A673 (cell line): ENCODE measurements at regions not wholly inside any gene's neighbourhood (a gene's known extent, or its start where the extent isn't known, plus 50 kb on each side); places are given as distances from the start of the nearest gene placed in this dataset.

Experiments used
- BruUV-seq: library from RNA; stranded (reverse); fragments of 400-500 nt; replicated peaks from 2 replicates; lab custom pipeline; 2021; lab: Mats Ljungman, UMichigan
- CTCF ChIA-PET: fragments of 300-600 bp; sonication (Branson Sonifier 250); formaldehyde crosslinking; loops from one replicate; lab custom pipeline; 2022; ENCODE audit warnings: antibody characterized with exemption; lab: Charles Lee
- POLR2A ChIA-PET: fragments of 300-600 bp; sonication (Branson Sonifier 250); formaldehyde crosslinking; loops from one replicate; lab custom pipeline; 2022; ENCODE audit warnings: antibody characterized with exemption; ENCODE audit not compliant: low non-redundant PET; lab: Charles Lee
- DNase-seq: peaks from one replicate; pipeline ENCODE4 v3.0.0-alpha.2; 2015; ENCODE audit warnings: low spot score
- H3K27ac ChIP-seq: fragments of 200-600 bp; sonication (generic); 2 replicates; pipeline ENCODE4 v1.5.1; 2016; ENCODE audit warnings: mixed run types, low read depth, mild to moderate bottlenecking, mixed read lengths, antibody characterized with exemption, low read length; ENCODE audit not compliant: poor library complexity, severe bottlenecking
- H3K27me3 ChIP-seq: fragments of 200-600 bp; sonication (generic); replicated peaks from 2 replicates; pipeline ENCODE4 v1.6.1; 2017; ENCODE audit warnings: mixed run types, low read depth, mild to moderate bottlenecking, mixed read lengths, antibody characterized with exemption, low read length; ENCODE audit not compliant: insufficient read depth, poor library complexity
- H3K36me3 ChIP-seq: fragments of 200-600 bp; sonication (generic); 2 replicates; pipeline ENCODE4 v1.6.1; 2016; ENCODE audit warnings: mixed run types, mild to moderate bottlenecking, mixed read lengths, antibody characterized with exemption, low read length; ENCODE audit not compliant: insufficient read depth, poor library complexity, severe bottlenecking
- H3K4me1 ChIP-seq: fragments of 200-600 bp; sonication (generic); 2 replicates; pipeline ENCODE4 v1.6.1; 2017; ENCODE audit warnings: mixed run types, mild to moderate bottlenecking, mixed read lengths, antibody characterized with exemption, low read length; ENCODE audit not compliant: insufficient read depth, poor library complexity, severe bottlenecking
- H3K4me3 ChIP-seq: fragments of 200-600 bp; sonication (generic); 2 replicates; pipeline ENCODE4 v1.5.1; 2016; ENCODE audit warnings: low read depth, mixed run types, mild to moderate bottlenecking, mixed read lengths, low read length; ENCODE audit not compliant: poor library complexity, severe bottlenecking
- H3K9me3 ChIP-seq: fragments of 200-600 bp; sonication (generic); 2 replicates; pipeline ENCODE4 v1.6.1; 2016; ENCODE audit warnings: mixed run types, low read depth, mild to moderate bottlenecking, mixed read lengths, antibody characterized with exemption, low read length; ENCODE audit not compliant: poor library complexity, severe bottlenecking
- CTCF ChIP-seq: fragments of 300-800, 200-600 bp; sonication (generic); conservative IDR thresholded peaks from 2 replicates; pipeline ENCODE4 v1.5.1; 2017; ENCODE audit warnings: low read depth, mild to moderate bottlenecking, antibody characterized with exemption, low read length, moderate library complexity, mixed read lengths
- EZH2 ChIP-seq: fragments of 200-600 bp; sonication (generic); IDR thresholded peaks from 2 replicates; pipeline ENCODE4 v1.6.1; 2017; ENCODE audit warnings: borderline replicate concordance, low read depth, mild to moderate bottlenecking, mixed read lengths, antibody characterized with exemption, low read length; ENCODE audit not compliant: poor library complexity, severe bottlenecking
- intact Hi-C: fragments of 100-400 bp; cut with micrococcal nuclease; formaldehyde crosslinking; loops from one replicate; pipeline ENCODE4 v1.10.0; 2022; ENCODE audit not compliant: unreplicated experiment

GRCh38 chr7:49695971-49696370 lies 77.5 kb upstream of the VWC2 start:
- H3K9me3 ChIP-seq, result peaks cover 19% of the 10 kb centered on the region
- DNase-seq, result no peak
- no peaks in the 10 kb centered on the region for H3K36me3 ChIP-seq
- CTCF ChIA-PET, result no interaction called here
- TF ChIP-seq CTCF, result no peak
- no peak for TF ChIP-seq EZH2
- H3K4me3 ChIP-seq, result no peak overlapping the region
- POLR2A ChIA-PET, result no interaction called here
- H3K27me3 ChIP-seq, result no peaks in the 10 kb centered on the region
- H3K4me1 ChIP-seq, result no peaks in the 10 kb centered on the region
- H3K27ac ChIP-seq, result no peak overlapping the region
- intact Hi-C loops, result no loop called here
- BruUV-seq, result no TSS peak

GRCh38 chr7:49700841-49701240 lies 72.6 kb upstream of the VWC2 start:
- H3K36me3 ChIP-seq, result no peaks in the 10 kb centered on the region
- TF ChIP-seq EZH2, result no peak
- H3K4me1 ChIP-seq, result no peaks in the 10 kb centered on the region
- intact Hi-C loops, result no loop called here
- no peak overlapping the region for H3K4me3 ChIP-seq
- DNase-seq, result no peak
- no TSS peak for BruUV-seq
- ChIA-PET CTCF (no interaction called here), POLR2A (no interaction called here)
- H3K9me3 ChIP-seq, result peaks cover 23% of the 10 kb centered on the region
- no peak overlapping the region for H3K27ac ChIP-seq
- H3K27me3 ChIP-seq, result no peaks in the 10 kb centered on the region

- intact Hi-C loops, result no loop called here
- no peak for DNase-seq
- ChIA-PET POLR2A (no interaction called here), CTCF (no interaction called here)
- Histone ChIP-seq H3K4me1 (no peaks in the 10 kb centered on the region), H3K36me3 (no peaks in the 10 kb centered on the region), H3K27me3 (no peaks in the 10 kb centered on the region), H3K9me3 (peaks cover 29% of the 10 kb centered on the region), H3K4me3 (no peak overlapping the region), H3K27ac (no peak overlapping the region)
- TF ChIP-seq CTCF (no peak), EZH2 (no peak)
- BruUV-seq, result no TSS peak
Measured at GRCh38 chr7:49702099-49702498, 71.3 kb upstream of the VWC2 start.

GRCh38 chr7:49703337-49703736 lies 70.1 kb upstream of the VWC2 start:
- intact Hi-C loops, result no loop called here
- H3K9me3 ChIP-seq, result peaks cover 33% of the 10 kb centered on the region
- H3K27ac ChIP-seq, result no peak overlapping the region
- no TSS peak for BruUV-seq
- DNase-seq, result no peak
- POLR2A ChIA-PET, result no interaction called here
- no peaks in the 10 kb centered on the region for H3K4me1 ChIP-seq
- H3K36me3 ChIP-seq, result no peaks in the 10 kb centered on the region
- H3K4me3 ChIP-seq, result no peak overlapping the region
- no peak for TF ChIP-seq CTCF
- H3K27me3 ChIP-seq, result no peaks in the 10 kb centered on the region
- CTCF ChIA-PET, result no interaction called here
